Muscle layer of colon (tissue), 2 donors: ENCODE measurements at regions not wholly inside any gene's neighbourhood (a gene's known extent, or its start where the extent isn't known, plus 50 kb on each side); places are given as distances from the start of the nearest gene placed in this dataset.

ENCODE experiments used
- H3K27ac ChIP-seq: one replicate; pipeline ENCODE4 v1.7.0; 2013; ENCODE audit warnings: low read depth, mild to moderate bottlenecking, low read length, moderate library complexity
- H3K27me3 ChIP-seq, 2 donors: one replicate each; pipeline ENCODE4 v1.7.0; 2013; ENCODE audit warnings: low read length in 2 of 2, mild to moderate bottlenecking in 2 of 2; ENCODE audit not compliant: insufficient read depth in 2 of 2, control insufficient read depth in 1 of 2
- H3K36me3 ChIP-seq: one replicate; pipeline ENCODE4 v1.7.0; 2013; ENCODE audit warnings: mild to moderate bottlenecking, low read length; ENCODE audit not compliant: insufficient read depth
- H3K4me1 ChIP-seq: one replicate; pipeline ENCODE4 v1.7.0; 2013; ENCODE audit warnings: mild to moderate bottlenecking, low read length; ENCODE audit not compliant: insufficient read depth
- H3K4me3 ChIP-seq, 2 donors: one replicate each; pipeline ENCODE4 v1.7.0; 2013; ENCODE audit warnings: low read length in 2 of 2, low read depth in 1 of 2, mild to moderate bottlenecking in 1 of 2, moderate library complexity in 1 of 2
- H3K9ac ChIP-seq: one replicate; pipeline ENCODE4 v1.7.0; 2013; ENCODE audit warnings: low read length
- H3K9me3 ChIP-seq: one replicate; pipeline ENCODE4 v1.7.0; 2013; ENCODE audit warnings: mild to moderate bottlenecking, low read length
- donor health status: abdominal sarcoma.
- donor health status: Adenocarcinoma of cecum.

DNA sequence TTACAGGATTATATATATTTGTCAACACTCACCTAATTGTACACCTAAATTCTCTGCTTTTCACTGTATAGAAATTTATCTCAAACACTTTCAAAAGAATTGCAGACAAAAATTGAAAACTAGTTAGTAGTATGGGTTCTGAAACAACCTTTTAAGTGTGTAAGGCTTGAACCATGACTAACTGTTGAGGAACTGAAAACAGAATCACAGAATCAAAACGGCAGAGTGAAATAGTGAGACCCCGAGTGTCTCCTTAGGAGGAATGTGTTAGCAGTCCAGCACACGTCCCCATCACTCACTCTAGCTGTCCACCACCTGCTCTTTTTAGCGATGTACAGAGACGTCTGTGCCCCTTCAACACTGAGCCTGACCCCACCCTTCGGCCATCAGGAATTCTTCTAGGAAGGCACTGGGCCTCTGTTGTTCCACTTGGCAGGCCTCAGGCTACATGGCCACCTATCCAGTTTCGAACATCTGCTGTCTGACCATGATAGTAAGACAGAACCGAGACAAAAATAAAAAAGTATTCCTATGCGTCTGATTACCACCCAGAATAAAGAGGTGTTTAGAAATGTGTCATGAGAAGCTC, 227.4 kb downstream of the C6orf118 start:
- no peaks in the 10 kb centered on the region for H3K9me3 ChIP-seq
- no peak overlapping the region for H3K4me3 ChIP-seq
- H3K27ac ChIP-seq, result no peak overlapping the region
- H3K27me3 ChIP-seq, result no peaks in the 10 kb centered on the region
- H3K4me1 ChIP-seq, result no peaks in the 10 kb centered on the region
- H3K36me3 ChIP-seq, result no peaks in the 10 kb centered on the region
- H3K9ac ChIP-seq, result no peak overlapping the region

DNA sequence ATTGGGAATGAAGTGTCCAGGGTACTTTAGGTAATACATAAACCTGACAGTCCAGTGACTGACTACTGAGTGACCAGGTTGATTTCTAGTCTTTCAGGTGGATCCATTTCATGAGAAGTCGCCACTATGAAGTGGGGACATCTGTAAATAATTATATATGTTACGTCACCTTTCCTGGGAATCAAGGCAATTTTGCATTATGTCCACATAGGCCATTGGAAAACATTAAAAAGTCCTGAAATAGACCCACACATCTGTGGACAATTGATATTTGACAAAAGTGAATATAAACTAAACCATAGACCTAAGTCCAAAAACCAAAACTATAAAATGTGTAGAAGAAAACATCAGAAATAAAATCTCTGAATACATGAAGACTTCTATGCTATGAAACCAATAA, 231.5 kb downstream of the C6orf118 start:
- Histone ChIP-seq H3K9me3 (no peaks in the 10 kb centered on the region), H3K9ac (no peak overlapping the region), H3K4me1 (no peaks in the 10 kb centered on the region), H3K27me3 (no peaks in the 10 kb centered on the region), H3K27ac (no peak overlapping the region), H3K36me3 (no peaks in the 10 kb centered on the region), H3K4me3 (no peak overlapping the region)

DNA sequence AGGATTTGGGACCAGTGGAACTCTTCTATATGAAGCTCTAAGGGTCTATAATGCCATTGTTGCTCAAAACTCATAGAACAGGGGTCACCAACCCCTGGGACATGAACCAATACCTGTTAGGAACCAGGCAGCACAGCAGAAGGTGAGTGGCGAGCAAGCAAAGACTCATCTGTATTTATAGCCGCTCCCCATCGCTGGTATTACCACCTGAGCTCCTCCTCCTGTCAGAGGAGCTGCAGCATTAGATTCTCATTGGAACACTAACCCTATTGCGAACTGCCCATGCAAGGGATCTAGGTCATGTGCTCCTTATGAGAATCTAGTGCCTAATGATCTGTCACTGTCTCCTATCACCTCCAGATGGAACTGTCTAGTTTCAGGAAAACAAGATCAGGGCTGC, 237.5 kb downstream of the C6orf118 start:
- no peak overlapping the region for H3K9ac ChIP-seq
- H3K27ac ChIP-seq, result no peak overlapping the region
- H3K4me1 ChIP-seq, result no peaks in the 10 kb centered on the region
- H3K4me3 ChIP-seq, result no peak overlapping the region
- no peaks in the 10 kb centered on the region for H3K27me3 ChIP-seq
- H3K36me3 ChIP-seq, result no peaks in the 10 kb centered on the region
- no peaks in the 10 kb centered on the region for H3K9me3 ChIP-seq

DNA sequence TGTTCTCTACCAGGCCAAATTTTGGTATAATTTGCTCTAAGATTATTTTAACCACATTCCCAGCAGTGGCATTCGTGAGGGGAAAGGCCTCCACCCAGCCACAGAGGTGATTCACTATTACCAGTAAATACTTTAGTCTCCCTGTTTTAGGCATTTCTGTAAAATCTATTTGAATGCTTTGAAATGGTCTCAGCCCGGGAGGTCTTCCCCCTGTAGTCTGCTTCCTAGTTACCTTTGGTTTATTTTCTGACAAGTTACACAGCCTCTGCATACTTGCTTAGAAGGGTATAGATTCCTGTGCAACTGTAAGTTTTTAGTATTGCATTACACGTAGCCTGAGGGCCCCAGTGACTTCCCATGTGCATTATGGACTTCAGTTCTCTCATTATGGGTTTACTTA, 248.7 kb downstream of the C6orf118 start:
- H3K27me3 ChIP-seq, result no peaks in the 10 kb centered on the region

DNA sequence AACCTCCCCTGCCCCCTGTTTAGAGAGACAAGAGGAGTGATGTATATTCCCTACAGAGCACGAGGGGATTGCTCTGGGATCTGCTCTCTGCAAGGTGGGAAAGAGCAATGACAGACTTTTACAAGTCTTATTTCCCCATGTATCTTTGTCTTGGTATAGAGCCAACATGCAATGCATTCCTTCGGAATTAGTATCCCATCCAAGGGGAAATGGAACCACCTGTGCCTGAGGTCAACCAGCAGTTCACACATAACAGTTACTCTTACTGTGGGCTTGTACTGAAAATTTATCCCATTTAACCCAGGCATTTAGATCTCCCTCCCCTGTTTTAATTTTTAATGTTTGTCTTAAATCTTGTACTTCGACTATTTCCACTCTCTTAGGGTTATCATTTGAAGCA, 250.4 kb downstream of the C6orf118 start:
- H3K9me3 ChIP-seq, result no peaks in the 10 kb centered on the region
- H3K4me1 ChIP-seq, result no peaks in the 10 kb centered on the region
- no peaks in the 10 kb centered on the region for H3K36me3 ChIP-seq
- H3K27me3 ChIP-seq, result no peaks in the 10 kb centered on the region
- H3K4me3 ChIP-seq, result no peak overlapping the region
- no peak overlapping the region for H3K27ac ChIP-seq
- H3K9ac ChIP-seq, result no peak overlapping the region

More for the DNA sequence above, 248.7 kb downstream of the C6orf118 start:
- H3K9me3 ChIP-seq, result no peaks in the 10 kb centered on the region
- H3K27ac ChIP-seq, result no peak overlapping the region
- H3K4me3 ChIP-seq, result no peak overlapping the region
- H3K36me3 ChIP-seq, result no peaks in the 10 kb centered on the region
- H3K4me1 ChIP-seq, result no peaks in the 10 kb centered on the region
- no peak overlapping the region for H3K9ac ChIP-seq

DNA sequence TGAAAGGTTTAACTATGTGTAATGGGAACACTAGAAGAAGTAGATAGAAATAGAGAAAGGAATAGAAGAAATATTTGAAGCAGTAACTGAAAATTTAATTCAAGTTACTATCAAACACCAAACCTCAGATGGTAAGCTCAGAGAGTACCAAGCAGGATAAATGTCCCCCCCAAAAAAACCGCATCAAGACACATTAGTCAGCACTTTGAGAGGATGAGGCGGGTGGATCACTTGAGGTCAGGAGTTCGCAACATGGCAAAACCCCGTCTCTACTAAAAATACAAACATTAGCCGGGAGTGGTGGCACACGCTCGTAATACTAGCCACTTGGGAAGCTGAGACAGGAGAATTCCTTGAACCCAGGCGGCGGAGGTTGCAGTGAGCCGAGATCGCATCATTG, 253.1 kb downstream of the C6orf118 start:
- no peak overlapping the region for H3K27ac ChIP-seq
- no peaks in the 10 kb centered on the region for H3K36me3 ChIP-seq
- no peak overlapping the region for H3K9ac ChIP-seq
- no peaks in the 10 kb centered on the region for H3K9me3 ChIP-seq
- no peak overlapping the region for H3K4me3 ChIP-seq
- no peaks in the 10 kb centered on the region for H3K4me1 ChIP-seq
- no peaks in the 10 kb centered on the region for H3K27me3 ChIP-seq

DNA sequence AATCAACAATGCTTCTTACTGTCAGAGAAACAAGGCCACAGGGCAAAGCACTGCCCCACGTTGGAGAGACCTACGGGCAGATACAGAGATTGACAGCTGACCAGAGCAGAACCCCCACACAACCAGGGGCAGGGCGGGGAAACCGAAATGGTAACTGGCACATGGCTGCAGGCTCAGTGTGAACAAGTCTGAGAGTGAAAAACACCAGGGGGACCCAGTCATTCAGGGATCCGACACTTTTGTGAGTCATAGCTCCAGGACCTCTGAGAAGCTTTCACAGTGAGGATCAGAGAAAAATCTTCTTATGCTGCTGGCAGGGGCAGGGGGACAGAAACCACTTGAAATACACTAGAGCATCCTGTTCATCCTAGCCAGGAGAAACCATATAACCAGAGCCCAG, 254.2 kb downstream of the C6orf118 start:
- H3K9ac ChIP-seq, result no peak overlapping the region
- no peaks in the 10 kb centered on the region for H3K36me3 ChIP-seq
- H3K27ac ChIP-seq, result no peak overlapping the region
- H3K27me3 ChIP-seq, result no peaks in the 10 kb centered on the region
- H3K4me3 ChIP-seq, result no peak overlapping the region
- no peaks in the 10 kb centered on the region for H3K9me3 ChIP-seq
- no peaks in the 10 kb centered on the region for H3K4me1 ChIP-seq

DNA sequence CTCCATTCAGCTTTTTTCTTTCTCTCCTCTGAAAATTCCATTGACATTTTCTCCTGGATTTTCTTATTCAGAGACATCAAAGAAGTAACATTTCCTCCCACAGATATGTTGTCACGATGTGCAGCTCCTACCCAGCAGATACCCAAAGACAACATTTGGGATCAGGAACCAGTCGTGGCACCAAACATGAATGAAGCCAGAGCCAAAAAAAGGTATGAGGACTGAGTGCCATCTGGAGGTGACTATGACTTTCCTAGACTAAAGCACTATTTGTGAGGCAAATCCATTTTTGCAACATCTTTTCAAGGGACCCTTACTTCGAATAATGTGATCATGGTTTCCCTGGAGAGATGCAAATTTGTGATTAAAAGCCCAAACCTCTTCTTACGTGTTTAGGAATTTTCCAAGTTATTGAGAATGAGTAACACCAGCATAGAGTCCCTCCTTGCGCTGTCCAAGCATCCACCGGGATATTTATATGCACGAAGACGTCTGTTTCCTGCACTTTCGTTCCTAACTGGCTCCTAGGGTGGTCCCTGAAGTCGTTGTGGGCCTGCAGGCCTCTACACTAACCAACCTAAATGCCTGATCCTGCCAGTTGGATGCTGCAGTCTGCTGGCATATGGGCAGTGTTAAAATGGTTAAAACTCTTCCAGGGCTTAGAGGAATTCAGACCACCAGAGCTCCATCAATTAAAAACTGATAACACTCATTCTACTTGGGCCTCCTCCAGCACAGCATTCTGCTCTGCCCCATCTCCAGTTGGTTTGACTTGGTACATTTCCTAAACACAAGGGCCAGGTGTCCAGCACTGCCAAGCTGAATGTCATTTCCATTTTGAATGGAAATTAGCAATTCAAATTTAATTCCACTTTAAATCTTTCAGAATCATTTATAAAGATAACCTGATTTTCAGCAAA, 256.6 kb downstream of the C6orf118 start:
- Histone ChIP-seq H3K9me3 (no peaks in the 10 kb centered on the region), H3K27me3 (no peaks in the 10 kb centered on the region), H3K27ac (no peak overlapping the region), H3K4me1 (no peaks in the 10 kb centered on the region), H3K4me3 (no peak overlapping the region), H3K36me3 (no peaks in the 10 kb centered on the region), H3K9ac (no peak overlapping the region)

DNA sequence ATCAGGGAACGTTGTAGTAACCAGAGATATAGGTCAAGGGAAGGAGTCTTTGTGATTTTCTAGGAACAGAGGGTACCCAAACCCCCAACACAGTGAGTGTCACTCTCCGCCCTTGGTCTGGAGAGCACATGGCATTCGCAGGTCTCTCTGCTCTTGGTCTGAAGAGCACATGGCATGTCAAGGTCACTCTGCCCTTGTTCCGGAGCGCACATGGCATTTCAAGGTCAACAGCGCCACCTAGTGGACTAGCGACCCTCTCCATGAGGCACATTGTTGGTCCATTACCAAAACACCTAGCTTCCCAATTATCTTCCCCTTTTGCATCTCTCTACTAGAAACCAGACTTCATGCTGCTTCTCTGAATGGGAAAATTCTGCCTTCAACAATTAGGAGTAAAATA, 260.0 kb downstream of the C6orf118 start:
- H3K9ac ChIP-seq, result no peak overlapping the region
- H3K27me3 ChIP-seq, result no peaks in the 10 kb centered on the region
- H3K36me3 ChIP-seq, result no peaks in the 10 kb centered on the region
- H3K9me3 ChIP-seq, result no peaks in the 10 kb centered on the region
- no peak overlapping the region for H3K4me3 ChIP-seq
- no peaks in the 10 kb centered on the region for H3K4me1 ChIP-seq
- H3K27ac ChIP-seq, result no peak overlapping the region

DNA sequence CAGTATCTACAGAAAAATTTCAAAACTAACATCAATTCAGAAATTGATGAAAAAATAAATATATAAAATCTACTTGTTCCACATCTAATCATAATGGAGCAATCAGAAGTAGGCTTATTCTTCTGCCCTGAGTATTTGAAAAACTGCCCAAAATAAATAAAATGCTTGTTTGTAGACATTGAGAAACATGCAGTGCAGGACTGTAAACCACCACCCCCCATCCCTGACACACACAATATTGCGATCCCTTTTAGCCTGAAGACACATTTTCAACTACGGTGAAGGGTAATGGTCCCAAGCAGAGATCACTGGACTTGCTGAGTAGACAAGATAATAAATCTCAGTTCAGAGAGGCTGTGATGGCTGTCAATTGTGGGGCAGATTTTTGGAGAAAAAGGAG, 261.5 kb downstream of the C6orf118 start:
- Histone ChIP-seq H3K4me3 (no peak overlapping the region), H3K4me1 (no peaks in the 10 kb centered on the region), H3K9me3 (no peaks in the 10 kb centered on the region), H3K27ac (no peak overlapping the region), H3K36me3 (no peaks in the 10 kb centered on the region), H3K9ac (no peak overlapping the region), H3K27me3 (no peaks in the 10 kb centered on the region)

DNA sequence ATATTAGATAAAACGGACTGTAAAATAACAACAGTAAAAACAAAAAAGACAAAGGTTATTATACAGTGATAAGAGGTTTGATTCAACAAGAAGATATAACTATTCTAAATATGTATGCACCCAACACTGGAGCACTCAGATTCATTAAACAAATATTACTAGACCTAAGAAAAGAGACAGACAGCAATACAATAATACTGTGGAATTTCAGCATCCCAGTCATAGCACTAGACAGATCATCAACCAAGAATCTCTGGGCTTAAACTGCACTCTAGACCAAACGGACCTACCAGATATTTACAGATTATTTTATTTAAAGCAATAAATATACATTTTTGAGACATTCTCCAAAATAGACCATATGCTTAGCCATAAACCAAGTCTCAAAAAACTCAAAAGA, 263.8 kb downstream of the C6orf118 start:
- Histone ChIP-seq H3K36me3 (no peaks in the 10 kb centered on the region), H3K4me3 (no peak overlapping the region), H3K27ac (no peak overlapping the region), H3K9ac (no peak overlapping the region), H3K27me3 (no peaks in the 10 kb centered on the region), H3K4me1 (no peaks in the 10 kb centered on the region), H3K9me3 (no peaks in the 10 kb centered on the region)

DNA sequence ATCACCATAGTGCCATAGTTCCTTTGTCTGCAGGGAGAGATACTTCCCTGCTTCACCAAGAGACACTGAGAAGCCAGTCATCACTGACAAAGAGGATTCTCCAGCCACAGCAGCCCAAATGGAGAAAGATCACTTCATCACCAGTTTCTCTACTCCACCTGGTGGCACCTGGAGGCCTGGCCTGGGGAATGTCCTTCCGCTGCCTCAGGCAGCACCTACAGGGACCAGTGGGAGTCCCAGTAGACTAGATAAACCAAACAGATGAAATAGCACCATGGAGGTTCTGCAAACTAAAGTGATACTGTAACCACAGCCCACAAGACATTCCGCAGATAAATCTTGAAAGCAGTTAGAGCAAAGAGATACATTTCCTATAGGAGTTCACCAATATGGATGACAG, 266.5 kb downstream of the C6orf118 start:
- H3K4me3 ChIP-seq, result no peak overlapping the region
- no peaks in the 10 kb centered on the region for H3K4me1 ChIP-seq
- H3K9me3 ChIP-seq, result no peaks in the 10 kb centered on the region
- no peak overlapping the region for H3K9ac ChIP-seq
- H3K27me3 ChIP-seq, result no peaks in the 10 kb centered on the region
- H3K27ac ChIP-seq, result no peak overlapping the region
- H3K36me3 ChIP-seq, result no peaks in the 10 kb centered on the region
